CD4-positive, alpha-beta memory T cell (primary cell): ENCODE measurements at regions not wholly inside any gene's neighbourhood (a gene's known extent, or its start where the extent isn't known, plus 50 kb on each side); places are given as distances from the start of the nearest gene placed in this dataset.

Experiments used
- CTCF ChIA-PET: fragments of 350-600 bp; sonication (Branson Sonifier 250); formaldehyde crosslinking; loops from one replicate; lab custom pipeline; 2021; ENCODE audit warnings: inconsistent platforms; ENCODE audit not compliant: partially characterized antibody; lab: Charles Lee
- POLR2A ChIA-PET: fragments of 350-600 bp; sonication (Branson Sonifier 250); formaldehyde crosslinking; loops from one replicate; lab custom pipeline; 2021; ENCODE audit not compliant: partially characterized antibody; lab: Charles Lee
- DNase-seq, 5 donors: peaks; one replicate each; pipeline versions ENCODE4 v3.0.0 to v3.0.0-alpha.2; 2020 to 2022; ENCODE audit warnings: mixed read lengths in 1 of 5
- H3K27ac ChIP-seq: one replicate; pipeline ENCODE4 v1.7.0; 2013; ENCODE audit warnings: low read depth, low read length
- H3K27me3 ChIP-seq: 2 replicates; pipeline ENCODE4 v1.7.0; 2013; ENCODE audit warnings: mild to moderate bottlenecking, low read length, moderate library complexity; ENCODE audit not compliant: insufficient read depth
- H3K36me3 ChIP-seq: 2 replicates; pipeline ENCODE4 v1.7.0; 2013; ENCODE audit warnings: mild to moderate bottlenecking, low read length, moderate library complexity; ENCODE audit not compliant: insufficient read depth
- H3K4me1 ChIP-seq: 2 replicates; pipeline ENCODE4 v1.7.0; 2013; ENCODE audit warnings: mild to moderate bottlenecking, low read length, moderate library complexity; ENCODE audit not compliant: insufficient read depth
- H3K4me3 ChIP-seq, 2 donors: one replicate each; pipeline ENCODE4 v1.7.0; 2013; ENCODE audit warnings: low read length in 2 of 2, mild to moderate bottlenecking in 1 of 2
- H3K9me3 ChIP-seq, 2 donors: one replicate each; pipeline ENCODE4 v1.7.0; 2013; ENCODE audit warnings: low read length in 2 of 2, control low read depth in 1 of 2; ENCODE audit not compliant: control insufficient read depth in 1 of 2
- H3K27ac Mint-ChIP-seq, 7 donors: one replicate each; pipeline ENCODE4 v1.8.0; 2020 to 2021; ENCODE audit warnings: mixed read lengths in 7 of 7, mild to moderate bottlenecking in 6 of 7, inconsistent platforms in 3 of 7, moderate library complexity in 3 of 7
- H3K27me3 Mint-ChIP-seq, 2 donors: one replicate each; pipeline ENCODE4 v1.8.0; 2020 to 2021; ENCODE audit warnings: mixed read lengths in 2 of 2
- H3K36me3 Mint-ChIP-seq, 2 donors: one replicate each; pipeline ENCODE4 v1.8.0; 2020 to 2021; ENCODE audit warnings: mixed read lengths in 2 of 2, inconsistent platforms in 1 of 2, mild to moderate bottlenecking in 1 of 2
- H3K4me1 Mint-ChIP-seq, 4 donors: one replicate each; pipeline ENCODE4 v1.8.0; 2020 to 2021; ENCODE audit warnings: mixed read lengths in 4 of 4, mild to moderate bottlenecking in 1 of 4
- H3K4me3 Mint-ChIP-seq, 8 donors: one replicate each; pipeline ENCODE4 v1.8.0; 2020 to 2021; ENCODE audit warnings: mixed read lengths in 8 of 8, mild to moderate bottlenecking in 7 of 8, moderate library complexity in 6 of 8, inconsistent platforms in 3 of 8
- H3K9me3 Mint-ChIP-seq, 8 donors: one replicate each; pipeline ENCODE4 v1.8.0; 2020 to 2021; ENCODE audit warnings: mixed read lengths in 8 of 8, mild to moderate bottlenecking in 5 of 8, inconsistent platforms in 3 of 8, moderate library complexity in 1 of 8
- intact Hi-C: fragments of 100-400 bp; cut with micrococcal nuclease; formaldehyde crosslinking; loops from one replicate; pipeline ENCODE4 v1.15.1; 2023

DNA sequence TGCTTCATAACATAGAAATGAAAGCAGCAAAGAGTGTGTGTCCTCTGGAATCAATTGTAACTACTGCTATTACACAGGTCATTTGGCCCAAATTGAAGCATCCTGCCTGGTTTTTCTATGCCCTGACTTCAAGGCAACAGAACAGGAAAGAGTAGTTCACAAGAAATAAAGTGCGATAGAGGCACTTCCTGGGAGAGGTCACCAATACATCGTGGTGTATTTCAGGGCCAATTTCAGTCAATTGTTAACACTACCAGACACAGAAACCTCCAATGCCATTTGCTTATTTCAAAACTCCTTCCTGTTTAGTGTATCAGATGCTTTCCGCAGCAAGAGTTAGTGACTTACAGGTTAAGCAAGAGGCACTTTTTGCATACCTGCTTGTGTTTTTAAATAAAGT lies 292.1 kb downstream of the ETAA1 start:
- Histone ChIP-seq H3K4me3 (no peak overlapping the region), H3K9me3 (no peaks in the 10 kb centered on the region), H3K27me3 (no peaks in the 10 kb centered on the region), H3K4me1 (no peaks in the 10 kb centered on the region), H3K36me3 (no peaks in the 10 kb centered on the region), H3K27ac (no peak overlapping the region)
- CTCF ChIA-PET: no interaction called here
- Mint-ChIP-seq H3K27me3 (peaks cover 4 to 6% of the 10 kb centered on the region in 2 donors), H3K4me3 (no peak overlapping the region), H3K27ac (no peak overlapping the region), H3K9me3 (peaks cover 0 to 3% (median 0%) of the 10 kb centered on the region in 8 donors), H3K4me1 (no peaks in the 10 kb centered on the region), H3K36me3 (no peaks in the 10 kb centered on the region)
- intact Hi-C loops: no loop called here
- POLR2A ChIA-PET: no interaction called here
- no peak for DNase-seq

DNA sequence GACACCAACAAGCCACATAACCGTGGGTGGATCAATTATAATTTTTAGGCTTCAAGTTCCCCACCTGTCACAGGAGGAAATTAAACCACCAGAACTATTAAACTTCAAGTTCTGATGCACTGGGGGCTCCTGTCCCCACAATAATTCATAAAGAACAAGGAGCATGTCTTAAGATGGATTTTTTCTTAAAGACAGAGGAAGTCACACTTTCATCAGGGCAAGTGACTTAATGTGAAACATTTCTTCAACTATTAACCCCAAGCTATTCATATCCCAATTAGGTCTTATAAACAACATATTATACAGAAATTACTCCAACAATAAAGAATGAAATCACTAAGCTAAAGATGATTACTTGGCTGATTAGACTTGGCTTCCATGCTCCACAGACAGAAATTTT lies 292.5 kb downstream of the ETAA1 start:
- Mint-ChIP-seq H3K9me3 (peaks cover 0 to 3% (median 0%) of the 10 kb centered on the region in 8 donors), H3K27me3 (peaks cover 4 to 6% of the 10 kb centered on the region in 2 donors), H3K36me3 (no peaks in the 10 kb centered on the region), H3K27ac (no peak overlapping the region), H3K4me1 (no peaks in the 10 kb centered on the region), H3K4me3 (no peak overlapping the region)
- Histone ChIP-seq H3K36me3 (no peaks in the 10 kb centered on the region), H3K4me1 (no peaks in the 10 kb centered on the region), H3K9me3 (no peaks in the 10 kb centered on the region), H3K27me3 (no peaks in the 10 kb centered on the region), H3K27ac (no peak overlapping the region), H3K4me3 (no peak overlapping the region)
- ChIA-PET CTCF (no interaction called here), POLR2A (no interaction called here)
- intact Hi-C loops: no loop called here
- no peak for DNase-seq

DNA sequence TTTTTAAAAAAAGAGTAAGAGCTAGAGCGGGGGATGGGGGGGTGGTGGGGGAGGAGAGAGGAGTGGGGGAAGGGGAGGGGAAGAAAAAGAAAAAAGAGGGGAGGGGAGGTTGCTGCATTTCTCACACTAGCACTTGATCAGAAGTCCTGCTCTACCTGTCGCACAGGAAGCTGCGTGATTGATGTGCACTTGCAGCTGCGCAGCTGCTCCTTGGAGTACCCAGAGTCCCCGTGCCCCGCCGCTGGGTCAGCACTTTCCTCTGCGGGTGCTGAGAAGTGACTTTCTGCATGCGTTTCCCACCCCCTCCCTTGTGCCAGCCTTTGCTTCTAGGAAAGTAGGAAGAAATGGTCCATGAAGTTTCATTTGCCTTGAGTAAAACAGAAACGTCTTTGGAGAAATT lies 297.3 kb downstream of the ETAA1 start:
- H3K4me3 Mint-ChIP-seq: no peak overlapping the region
- POLR2A ChIA-PET: no interaction called here
- Histone ChIP-seq H3K27me3 (no peaks in the 10 kb centered on the region), H3K27ac (no peak overlapping the region), H3K4me1 (no peaks in the 10 kb centered on the region), H3K36me3 (no peaks in the 10 kb centered on the region), H3K4me3 (no peak overlapping the region), H3K9me3 (no peaks in the 10 kb centered on the region)
- intact Hi-C loops: no loop called here
- peaks cover 0 to 5% (median 0%) of the 10 kb centered on the region in 8 donors for H3K9me3 Mint-ChIP-seq
- H3K4me1 Mint-ChIP-seq: no peaks in the 10 kb centered on the region
- DNase-seq: no peak
- no peak overlapping the region for H3K27ac Mint-ChIP-seq
- CTCF ChIA-PET: no interaction called here
- no peaks in the 10 kb centered on the region for H3K36me3 Mint-ChIP-seq
- H3K27me3 Mint-ChIP-seq: peaks cover 6% of the 10 kb centered on the region in 2 donors

GRCh38 chr2:67701011-67701410 lies 303.9 kb downstream of the ETAA1 start:
- Mint-ChIP-seq H3K36me3 (no peaks in the 10 kb centered on the region), H3K4me1 (no peaks in the 10 kb centered on the region), H3K27me3 (peaks cover 0 to under 1% of the 10 kb centered on the region in 2 donors), H3K4me3 (no peak overlapping the region), H3K27ac (no peak overlapping the region), H3K9me3 (peaks cover 0 to 10% (median 3%) of the 10 kb centered on the region in 8 donors)
- CTCF ChIA-PET: no interaction called here
- Histone ChIP-seq H3K4me1 (no peaks in the 10 kb centered on the region), H3K9me3 (no peaks in the 10 kb centered on the region), H3K27ac (no peak overlapping the region), H3K4me3 (no peak overlapping the region), H3K27me3 (no peaks in the 10 kb centered on the region), H3K36me3 (no peaks in the 10 kb centered on the region)
- intact Hi-C loops: no loop called here
- POLR2A ChIA-PET: no interaction called here
- DNase-seq: no peak

DNA sequence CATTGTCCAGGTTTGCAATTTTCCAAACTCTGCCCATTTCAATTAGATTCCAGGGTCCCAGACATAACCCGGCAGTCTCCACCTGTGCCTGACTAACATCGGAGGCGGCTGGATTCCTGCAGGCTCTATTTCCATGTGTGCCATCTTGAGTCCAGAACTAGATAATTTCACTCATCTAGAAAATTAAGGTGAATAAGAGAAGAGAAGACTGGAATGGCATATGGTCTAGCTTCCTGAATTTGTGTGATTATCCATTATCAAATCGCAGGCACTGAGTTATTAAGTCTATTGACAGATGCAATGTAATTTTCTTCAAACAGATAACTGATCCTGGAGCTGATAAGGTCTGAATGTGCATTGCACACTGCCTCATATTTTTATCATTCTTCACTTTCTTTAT lies 305.2 kb downstream of the ETAA1 start:
- intact Hi-C loops: no loop called here
- ChIA-PET CTCF (no interaction called here), POLR2A (no interaction called here)
- H3K9me3 ChIP-seq: no peaks in the 10 kb centered on the region
- H3K4me3 ChIP-seq: no peak overlapping the region
- no peak overlapping the region for H3K27ac ChIP-seq
- no peaks in the 10 kb centered on the region for H3K27me3 ChIP-seq
- Mint-ChIP-seq H3K36me3 (no peaks in the 10 kb centered on the region), H3K9me3 (peaks cover 0 to 7% (median 2%) of the 10 kb centered on the region in 8 donors), H3K4me3 (no peak overlapping the region), H3K4me1 (no peaks in the 10 kb centered on the region), H3K27ac (no peak overlapping the region), H3K27me3 (no peaks in the 10 kb centered on the region)
- DNase-seq: no peak
- H3K4me1 ChIP-seq: no peaks in the 10 kb centered on the region
- H3K36me3 ChIP-seq: no peaks in the 10 kb centered on the region

DNA sequence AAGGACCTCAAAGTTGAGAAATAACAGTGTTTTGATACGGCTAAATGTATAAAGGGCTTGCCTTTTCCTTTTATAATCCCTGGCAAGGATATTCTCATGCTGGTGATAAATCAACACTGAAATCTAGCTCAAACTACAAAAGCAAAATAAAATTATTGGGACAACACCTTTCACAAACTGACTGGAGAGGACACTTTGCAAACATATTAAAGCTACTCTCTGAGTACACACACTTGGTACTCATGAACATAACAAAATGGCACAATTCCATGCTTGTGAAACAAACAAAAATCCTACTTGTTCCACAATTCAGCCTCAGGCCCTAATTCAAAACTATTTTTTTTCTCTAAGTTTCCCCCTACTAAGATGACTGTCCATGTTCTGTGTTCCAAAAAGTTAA lies 305.8 kb downstream of the ETAA1 start:
- POLR2A ChIA-PET: no interaction called here
- CTCF ChIA-PET: no interaction called here
- H3K4me1 ChIP-seq: no peaks in the 10 kb centered on the region
- H3K4me3 Mint-ChIP-seq: no peak overlapping the region
- intact Hi-C loops: no loop called here
- no peaks in the 10 kb centered on the region for H3K9me3 ChIP-seq
- no peak overlapping the region for H3K27ac Mint-ChIP-seq
- no peak overlapping the region for H3K27ac ChIP-seq
- no peaks in the 10 kb centered on the region for H3K27me3 Mint-ChIP-seq
- DNase-seq: no peak
- no peaks in the 10 kb centered on the region for H3K4me1 Mint-ChIP-seq
- peaks cover 0 to 5% (median 2%) of the 10 kb centered on the region in 8 donors for H3K9me3 Mint-ChIP-seq
- H3K36me3 ChIP-seq: no peaks in the 10 kb centered on the region
- no peaks in the 10 kb centered on the region for H3K27me3 ChIP-seq
- no peak overlapping the region for H3K4me3 ChIP-seq
- H3K36me3 Mint-ChIP-seq: no peaks in the 10 kb centered on the region

DNA sequence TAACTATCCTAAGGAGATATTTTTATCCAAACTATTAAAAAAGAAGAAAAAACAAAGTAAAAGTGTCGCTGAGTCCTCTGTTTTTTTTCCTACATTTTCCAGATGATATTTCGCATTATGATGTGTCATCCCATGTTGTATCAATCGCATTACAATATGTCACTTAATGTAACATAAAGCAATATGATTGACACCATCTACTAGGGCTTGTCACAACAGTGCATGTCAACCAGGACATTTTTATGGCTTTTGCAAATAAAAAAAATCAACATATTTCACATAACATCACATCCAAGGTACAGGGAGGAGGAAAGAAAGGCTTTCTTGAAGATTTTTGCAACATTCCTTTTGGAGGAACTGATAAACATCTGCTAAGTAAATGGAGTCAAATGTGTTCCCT lies 308.9 kb downstream of the ETAA1 start:
- Histone ChIP-seq H3K27me3 (no peaks in the 10 kb centered on the region), H3K4me1 (no peaks in the 10 kb centered on the region), H3K4me3 (no peak overlapping the region), H3K9me3 (no peaks in the 10 kb centered on the region), H3K36me3 (no peaks in the 10 kb centered on the region), H3K27ac (no peak overlapping the region)
- Mint-ChIP-seq H3K27me3 (no peaks in the 10 kb centered on the region), H3K36me3 (no peaks in the 10 kb centered on the region), H3K4me3 (no peak overlapping the region), H3K9me3 (peaks cover 0 to 3% (median 0%) of the 10 kb centered on the region in 8 donors), H3K27ac (no peak overlapping the region), H3K4me1 (no peaks in the 10 kb centered on the region)
- DNase-seq: no peak
- ChIA-PET POLR2A (no interaction called here), CTCF (no interaction called here)
- intact Hi-C loops: no loop called here

GRCh38 chr2:67707896-67708295 lies 310.8 kb downstream of the ETAA1 start:
- no peak overlapping the region for H3K4me3 Mint-ChIP-seq
- H3K27me3 ChIP-seq: no peaks in the 10 kb centered on the region
- DNase-seq: no peak
- no peak overlapping the region for H3K27ac Mint-ChIP-seq
- no peaks in the 10 kb centered on the region for H3K4me1 ChIP-seq
- H3K4me3 ChIP-seq: no peak overlapping the region
- peaks cover 0 to 3% (median 0%) of the 10 kb centered on the region in 8 donors for H3K9me3 Mint-ChIP-seq
- intact Hi-C loops: no loop called here
- no peaks in the 10 kb centered on the region for H3K36me3 ChIP-seq
- ChIA-PET POLR2A (no interaction called here), CTCF (no interaction called here)
- H3K27ac ChIP-seq: no peak overlapping the region
- no peaks in the 10 kb centered on the region for H3K36me3 Mint-ChIP-seq
- H3K27me3 Mint-ChIP-seq: no peaks in the 10 kb centered on the region
- H3K4me1 Mint-ChIP-seq: no peaks in the 10 kb centered on the region
- H3K9me3 ChIP-seq: no peaks in the 10 kb centered on the region
